GM21360 (cell line): ENCODE measurements at regions not wholly inside any gene's neighbourhood (a gene's known extent, or its start where the extent isn't known, plus 50 kb on each side); places are given as distances from the start of the nearest gene placed in this dataset.

Experiments
- ATAC-seq: cut with Tn5 transposase; IDR thresholded peaks from one replicate; pipeline ENCODE4 v1.9.1; 2021; ENCODE audit warnings: mild to moderate bottlenecking, moderate library complexity; ENCODE audit not compliant: unreplicated experiment

DNA sequence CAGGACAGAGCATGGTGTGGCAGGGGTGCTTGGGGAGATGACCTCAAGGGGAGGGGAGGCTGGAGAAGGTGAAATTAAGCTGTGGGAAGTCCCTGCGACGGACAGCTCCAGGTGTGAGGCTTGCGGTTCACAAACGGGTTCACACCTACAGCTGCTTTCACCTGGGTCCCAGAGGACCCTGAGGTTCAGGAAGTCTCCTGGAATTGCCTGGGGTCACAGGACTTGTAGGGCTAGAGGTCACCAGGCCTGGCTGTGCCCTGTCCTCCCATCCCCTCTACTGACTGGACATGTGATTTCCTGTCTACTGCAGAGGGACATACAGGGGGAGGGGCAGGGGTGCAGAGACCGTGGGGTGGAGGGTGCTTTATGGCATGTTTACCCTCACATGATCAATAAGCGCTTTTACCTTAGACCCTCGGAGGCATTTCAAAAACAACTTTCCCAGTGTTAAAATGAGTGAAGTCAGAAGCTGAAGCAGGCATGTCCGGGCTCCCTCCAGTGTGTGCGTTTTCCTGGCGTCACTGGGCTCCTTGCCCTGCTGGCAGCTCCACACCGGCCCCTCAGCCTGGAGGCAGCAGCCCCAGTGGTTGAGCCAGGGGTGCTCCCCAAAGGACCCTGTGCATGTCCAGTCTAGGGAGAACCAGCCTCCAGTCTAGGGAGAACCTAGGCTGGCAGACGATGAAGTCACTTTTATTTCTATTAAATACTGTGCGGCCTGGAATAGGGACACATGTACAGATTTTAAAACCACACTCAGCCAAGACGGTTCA is 66.6 kb upstream of the IGFBP3 start:
- no peak for ATAC-seq

DNA sequence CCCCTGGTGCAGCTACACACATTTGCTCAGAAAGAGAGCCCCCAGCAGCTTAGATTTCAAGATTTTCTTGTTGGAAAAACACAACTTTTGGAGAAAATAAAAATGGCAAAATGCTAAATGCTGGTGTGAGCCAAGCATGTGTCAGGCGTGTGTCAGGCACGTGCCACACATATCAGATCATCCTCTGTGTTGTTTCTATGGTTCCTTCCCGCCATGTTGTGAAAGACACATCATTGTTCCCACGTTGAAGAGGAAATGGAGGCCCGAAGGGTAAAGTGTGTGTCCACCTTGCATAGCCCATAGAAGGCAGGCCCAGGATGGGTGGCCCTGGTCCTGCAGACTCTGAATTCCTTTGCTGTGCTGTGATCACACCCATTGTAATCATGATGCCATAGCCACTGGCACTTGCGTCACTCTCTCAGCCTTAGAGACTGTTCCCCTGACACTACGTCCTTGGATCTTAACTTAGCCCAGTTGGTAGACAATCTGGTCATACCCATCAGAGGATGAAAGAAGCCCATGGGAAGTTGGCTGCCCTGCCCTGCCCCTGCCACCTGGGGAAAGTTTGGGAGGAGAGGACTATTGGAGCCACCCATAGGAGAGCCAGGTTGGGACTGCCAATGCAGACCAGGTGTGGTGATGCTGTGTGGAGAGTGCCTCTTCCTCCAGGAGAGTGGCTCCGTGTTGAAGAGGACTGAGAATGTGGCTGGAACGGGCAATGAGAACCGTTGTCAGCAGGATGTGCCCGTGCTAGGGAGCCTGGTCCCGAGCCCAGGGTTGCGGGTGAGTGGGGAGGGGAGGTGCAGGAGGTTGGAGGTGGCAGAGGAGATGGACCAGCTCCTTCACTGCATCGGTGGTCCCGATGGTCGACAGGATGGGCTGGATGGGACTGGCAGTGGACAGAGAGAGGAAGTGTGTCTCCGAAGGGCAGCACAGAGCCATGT is 65.6 kb upstream of the IGFBP3 start:
- ATAC-seq = no peak

DNA sequence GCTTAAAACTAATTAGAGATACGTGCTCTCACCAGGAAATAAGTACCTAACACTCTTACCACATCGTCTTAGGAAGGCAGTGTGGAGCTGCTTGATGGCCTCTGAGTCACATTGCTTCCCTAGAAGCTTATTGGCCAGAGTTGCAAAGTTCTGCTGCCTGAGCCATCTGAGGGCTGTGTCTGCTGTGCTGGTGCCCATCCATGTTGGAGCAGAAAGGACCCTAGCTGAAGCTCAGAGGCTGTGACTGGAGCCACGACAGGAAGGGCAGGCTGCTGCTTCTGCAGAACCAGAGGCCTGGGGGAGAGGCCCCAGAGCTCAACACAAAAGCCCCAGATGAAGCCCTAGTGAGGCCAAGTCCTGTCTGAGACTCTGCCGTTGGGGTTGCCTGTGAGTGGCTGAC is 64.8 kb upstream of the IGFBP3 start:
- no peak for ATAC-seq

DNA sequence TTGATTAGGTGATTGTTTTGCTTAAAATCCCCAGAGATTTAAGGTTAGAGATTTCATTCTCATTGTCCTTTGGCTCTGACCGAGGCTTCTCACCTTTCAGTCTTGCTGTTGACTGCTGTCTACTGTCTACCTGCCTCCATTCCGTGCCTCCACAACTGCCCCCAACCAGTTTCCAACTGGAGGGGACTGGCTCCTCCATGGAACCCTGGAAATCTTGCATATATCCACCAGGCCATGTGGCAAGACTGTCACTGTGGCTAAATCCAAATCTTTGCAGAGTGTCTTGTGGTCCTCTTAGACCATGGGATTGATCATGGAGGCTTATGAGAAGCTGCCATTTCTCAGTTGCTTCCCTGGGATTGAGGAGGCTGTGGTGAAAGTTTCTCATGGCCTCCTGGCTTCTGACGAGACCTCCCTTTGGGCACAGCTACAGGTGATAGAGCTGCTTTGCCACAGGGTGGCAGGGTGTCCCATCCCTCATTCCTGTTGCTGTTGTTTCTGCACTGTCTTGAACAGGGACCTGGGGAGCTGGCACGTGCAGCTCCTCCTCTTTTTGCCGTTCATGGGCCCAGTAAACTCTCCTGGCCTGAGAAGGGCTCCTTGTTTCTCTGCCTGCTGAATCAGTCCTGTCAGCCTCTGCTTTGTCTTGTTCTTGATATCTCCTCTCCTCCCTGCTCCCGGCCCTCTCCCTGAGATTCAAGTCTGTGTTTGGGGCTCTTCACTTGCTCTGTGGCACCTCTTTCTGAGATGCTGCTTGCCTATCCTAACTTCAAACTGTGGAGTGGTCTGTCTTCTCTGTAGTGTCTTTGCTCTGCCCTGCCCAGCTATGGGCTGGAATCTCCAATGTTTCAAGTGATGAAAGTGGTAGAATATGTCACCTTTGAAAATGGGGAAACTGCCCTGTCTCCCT is 63.6 kb upstream of the IGFBP3 start:
- no peak for ATAC-seq

DNA sequence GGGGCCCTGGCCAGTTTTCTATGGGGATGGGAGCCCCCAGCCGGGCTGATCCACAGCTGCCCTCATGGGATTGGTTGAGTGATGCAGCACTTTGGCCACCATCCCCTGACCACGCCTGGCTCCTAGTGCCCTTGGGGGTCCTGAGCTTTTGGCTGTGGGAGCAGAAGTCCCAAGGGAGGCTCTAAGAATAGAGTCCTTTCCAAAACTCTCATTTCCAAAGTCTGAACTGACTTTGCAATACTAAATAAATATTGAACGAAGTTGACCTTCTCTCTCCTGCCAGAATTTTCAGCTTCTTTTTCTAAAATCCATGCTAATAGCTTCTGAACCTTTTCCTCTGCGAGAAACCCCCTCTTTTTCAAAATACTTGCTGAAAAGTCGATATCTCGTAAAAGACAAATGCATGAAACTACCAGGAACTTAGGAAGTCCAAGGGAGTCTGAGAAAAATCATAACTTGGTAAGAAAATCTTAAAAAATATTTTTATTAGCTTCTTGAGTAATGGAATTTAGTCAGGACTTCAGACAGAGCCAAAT is 62.7 kb upstream of the IGFBP3 start:
- ATAC-seq = no peak

DNA sequence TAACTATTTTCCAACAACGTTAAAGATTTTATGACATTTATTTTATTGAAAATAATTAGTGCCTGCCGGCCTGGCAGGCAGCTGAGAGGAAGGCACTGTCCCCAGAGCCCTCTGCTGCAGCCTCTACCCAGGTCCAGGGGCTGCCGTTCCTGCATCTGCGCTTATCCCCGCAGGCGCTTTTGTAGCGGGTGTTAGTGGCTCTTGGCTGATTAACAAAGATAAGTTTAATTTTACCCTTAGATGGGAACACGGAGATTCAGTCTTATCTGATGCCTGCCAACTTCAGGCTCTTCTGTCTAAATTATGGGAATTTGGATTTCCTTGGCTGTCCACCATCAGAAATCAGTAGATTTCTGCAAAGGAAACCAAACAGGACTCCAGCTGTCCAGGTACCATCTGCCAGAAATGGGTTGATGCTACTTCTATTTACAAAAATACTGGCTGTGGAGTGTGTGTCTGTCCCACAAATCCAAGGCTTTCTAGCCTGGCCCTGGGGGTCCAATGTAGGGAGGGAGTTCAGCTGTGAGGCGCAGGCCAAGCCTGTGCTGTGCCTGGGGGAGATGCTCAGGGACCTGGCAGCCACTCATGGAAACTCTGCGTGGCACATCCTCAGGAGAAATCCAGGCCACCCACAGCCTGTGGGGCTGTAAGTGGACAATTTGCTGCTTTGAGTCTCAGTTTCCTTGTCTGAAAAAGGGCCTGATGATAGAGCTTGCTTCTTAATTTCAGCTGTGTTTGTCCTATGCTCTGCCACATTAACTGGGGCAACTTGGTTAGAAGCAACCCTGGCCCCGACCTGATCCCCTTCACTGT is 62.0 kb upstream of the IGFBP3 start:
- ATAC-seq = no peak

DNA sequence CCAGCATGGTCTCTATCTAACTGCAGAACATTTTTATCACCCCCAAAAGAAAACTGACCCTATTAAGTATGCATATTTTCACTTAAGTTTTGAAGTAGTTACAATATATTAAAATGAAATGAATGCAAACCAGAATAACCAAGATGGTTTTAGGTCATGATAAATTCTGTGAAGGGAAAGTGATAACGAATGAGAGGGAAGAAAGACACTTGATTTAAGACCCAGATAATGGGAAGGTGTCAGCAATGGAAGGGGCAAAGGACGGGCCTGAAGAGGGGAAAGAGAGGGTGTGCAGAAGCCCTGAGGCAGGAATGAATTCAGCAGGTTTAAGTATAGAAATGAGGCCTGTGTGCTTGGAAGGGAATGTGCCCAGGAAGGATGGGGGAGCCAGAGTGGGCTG is 61.1 kb upstream of the IGFBP3 start:
- no peak for ATAC-seq

DNA sequence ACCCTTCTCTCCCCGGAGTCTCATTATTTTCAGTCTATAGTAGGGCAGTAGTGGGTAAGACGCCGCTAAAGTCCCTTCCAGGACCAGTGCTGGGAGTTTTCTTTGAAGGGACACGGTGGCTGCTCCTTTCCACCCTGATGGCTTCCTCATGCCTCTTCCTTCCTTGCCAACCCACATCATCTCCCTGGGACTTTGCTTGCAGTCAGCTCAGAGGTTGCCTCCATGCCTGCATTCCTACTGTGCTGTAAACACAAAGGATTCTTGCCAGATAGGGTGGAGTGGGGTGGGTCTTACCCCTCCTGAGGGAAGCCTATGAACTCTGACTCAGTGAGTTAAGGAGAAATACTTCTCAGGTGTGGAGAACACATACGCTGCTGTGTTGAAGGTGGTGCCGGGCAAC is 59.9 kb upstream of the IGFBP3 start:
- ATAC-seq = no peak

DNA sequence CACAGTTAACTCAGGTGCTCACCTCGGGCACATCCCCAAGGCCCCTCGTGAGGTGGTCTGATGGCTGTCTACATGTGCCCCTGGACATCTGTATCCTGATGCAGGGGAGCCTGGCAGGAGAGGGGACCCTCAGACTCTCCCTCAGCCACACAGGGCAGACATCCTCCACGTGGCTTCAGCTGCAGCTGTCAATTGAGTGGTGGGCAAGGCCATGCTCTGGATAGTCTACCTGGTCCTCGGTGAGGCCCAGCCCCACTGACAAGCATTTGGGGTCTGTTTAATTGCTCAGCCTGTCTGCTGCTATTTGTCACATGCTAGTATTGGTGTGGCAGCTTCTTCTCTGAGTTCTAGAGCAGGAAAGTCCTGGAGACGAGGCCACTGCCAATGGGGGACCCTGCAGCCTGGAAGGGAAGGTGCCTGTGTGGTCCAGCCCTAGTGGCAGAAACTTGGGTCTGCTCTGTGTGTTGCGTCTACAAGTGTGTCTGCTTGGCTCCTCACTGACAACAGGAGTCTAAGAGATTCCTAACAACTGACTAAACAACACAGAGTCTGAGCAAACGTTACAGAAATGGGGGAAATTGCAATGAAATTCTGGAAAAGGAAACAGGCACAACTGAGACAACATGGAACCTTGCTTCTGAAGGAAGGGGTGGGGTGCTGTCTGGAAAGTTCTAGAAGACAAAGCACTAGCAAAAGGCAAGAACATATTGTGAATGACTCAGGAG is 59.3 kb upstream of the IGFBP3 start:
- no peak for ATAC-seq

DNA sequence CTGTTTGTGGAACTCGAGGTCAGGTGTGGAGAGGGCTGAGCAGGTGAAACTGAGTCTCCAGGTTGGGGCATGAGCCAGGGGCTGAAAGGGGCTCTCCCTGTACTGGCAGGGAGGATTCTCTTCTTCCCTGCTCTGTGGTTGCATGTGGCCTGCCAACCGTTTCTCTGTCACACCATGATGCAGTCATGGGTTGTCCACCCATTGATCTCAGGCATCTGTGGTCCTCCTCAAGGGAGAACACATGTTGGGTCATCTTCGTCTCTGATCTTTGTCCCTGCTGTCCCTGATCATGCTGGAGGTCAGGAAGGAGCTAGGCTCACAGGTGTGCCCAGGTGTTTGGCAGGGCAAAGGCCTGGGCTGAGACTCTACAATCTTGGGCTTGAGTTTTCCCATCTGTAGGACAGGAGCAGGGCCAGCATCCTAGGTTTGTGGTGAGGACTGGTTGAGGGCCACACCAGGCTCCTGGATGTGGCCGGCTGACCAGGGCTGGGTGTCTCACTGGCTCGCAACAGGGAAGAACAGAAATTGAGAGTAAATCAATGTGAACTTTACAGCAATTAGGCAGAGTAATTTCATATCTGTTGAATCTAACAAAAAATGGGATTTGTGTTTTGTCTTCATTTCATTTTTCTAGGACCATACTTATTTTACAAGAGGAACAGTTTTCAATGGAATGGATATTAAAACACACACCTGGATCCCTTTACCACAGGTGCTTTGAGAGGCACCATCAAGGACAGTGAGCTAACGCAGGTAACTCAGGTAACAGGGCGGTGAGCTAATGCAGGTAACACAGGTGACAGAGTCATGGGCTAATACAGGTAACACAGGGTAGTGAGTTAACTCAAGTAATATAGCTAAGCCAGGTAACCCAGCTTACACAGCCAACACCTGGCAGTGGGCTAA is 58.5 kb upstream of the IGFBP3 start:
- no peak for ATAC-seq

DNA sequence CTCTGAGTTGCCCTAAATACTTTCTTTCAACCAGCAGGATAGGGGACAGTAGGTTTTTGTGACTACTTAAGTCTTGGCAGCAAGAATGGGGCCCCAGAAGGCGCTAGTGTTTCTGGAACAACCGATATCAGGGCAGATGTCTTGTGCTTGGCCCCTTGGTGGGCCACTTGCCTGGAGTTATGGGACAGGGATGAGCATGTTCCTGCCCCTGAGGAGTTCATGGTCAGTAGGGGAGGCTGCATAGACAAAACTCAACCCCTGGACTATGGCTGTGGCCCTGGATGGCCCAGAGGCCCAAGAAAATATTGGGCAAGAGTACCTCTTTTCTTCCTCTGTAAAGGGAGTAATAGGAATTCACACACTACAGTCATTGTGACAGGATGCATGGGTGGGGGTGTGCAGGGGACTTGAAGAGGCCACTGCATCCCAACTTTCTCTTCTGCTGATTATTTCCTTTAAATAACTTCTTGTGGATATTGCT is 57.7 kb upstream of the IGFBP3 start:
- no peak for ATAC-seq

DNA sequence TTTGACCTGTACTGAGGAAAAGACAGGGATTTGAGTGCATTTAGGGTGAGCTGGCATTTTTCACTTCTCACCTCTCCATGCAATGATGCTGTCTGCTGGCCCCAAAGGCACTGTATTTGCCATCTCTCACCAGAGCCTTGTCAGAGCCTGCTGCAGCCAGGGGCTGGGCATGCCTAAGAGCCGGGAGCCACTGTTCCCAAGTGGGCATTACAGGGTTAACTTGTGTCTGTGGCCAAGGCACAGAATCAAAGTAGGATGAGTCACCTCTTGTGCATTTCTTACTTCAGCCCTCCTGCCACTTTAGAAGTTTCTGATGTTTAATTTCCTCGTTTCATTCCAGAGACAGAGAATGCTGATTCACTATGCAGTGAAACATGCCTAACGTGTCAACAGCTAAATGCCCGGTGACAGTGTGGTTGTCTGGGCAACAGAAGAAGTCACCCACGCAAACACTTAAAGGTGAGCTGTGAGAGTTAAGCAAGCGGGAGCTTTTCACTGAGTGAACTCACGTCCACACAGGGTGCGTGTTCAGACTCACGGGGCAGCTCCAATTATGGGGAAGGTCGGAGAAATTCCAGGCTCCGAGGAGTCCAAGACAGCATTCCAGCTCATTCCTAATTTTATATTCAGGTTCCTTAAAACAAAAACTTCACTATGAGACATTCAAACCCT is 57.1 kb upstream of the IGFBP3 start:
- no peak for ATAC-seq

DNA sequence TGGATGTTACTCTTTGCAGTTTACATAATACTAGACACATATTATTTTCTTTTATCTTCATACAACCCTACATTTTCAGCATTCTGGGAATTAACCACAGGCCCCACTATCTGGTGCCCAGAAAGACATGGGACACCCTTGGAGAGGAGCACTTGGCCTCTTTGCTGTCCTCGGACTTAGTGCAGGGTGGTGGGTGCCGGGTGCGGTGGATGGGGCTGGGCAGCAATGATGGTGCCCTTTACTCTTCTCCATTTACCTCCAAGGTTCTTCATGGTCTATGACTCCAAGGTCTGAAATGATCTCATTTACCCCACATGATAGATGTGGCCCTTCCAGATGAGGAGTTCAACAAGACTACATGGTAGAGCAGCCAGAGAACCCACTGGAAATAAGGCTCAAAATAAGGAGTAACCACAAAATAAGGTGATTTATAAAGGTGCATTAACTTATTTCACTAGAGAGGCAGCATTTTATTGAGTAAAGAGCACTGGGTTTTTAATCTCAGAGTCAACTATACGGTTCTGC is 56.2 kb upstream of the IGFBP3 start:
- ATAC-seq = no peak

DNA sequence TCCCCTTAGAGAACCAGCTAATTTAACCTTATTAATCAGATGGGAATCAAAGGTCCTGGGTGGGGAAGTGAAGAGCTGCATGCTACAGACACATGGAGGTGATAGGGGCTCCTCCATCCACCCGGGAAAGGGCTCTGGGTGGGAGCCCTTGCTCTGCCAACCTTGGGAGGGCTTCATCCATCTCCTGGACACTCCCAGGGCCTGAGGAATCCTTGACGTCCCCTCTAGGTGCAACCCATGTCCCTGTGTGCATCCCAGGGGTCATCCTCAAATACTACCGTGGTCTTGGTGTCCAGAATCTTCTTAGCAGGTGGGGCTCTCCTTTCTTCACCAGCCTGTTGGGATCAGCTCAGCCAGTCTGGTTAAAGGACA is 55.4 kb upstream of the IGFBP3 start:
- ATAC-seq = no peak

DNA sequence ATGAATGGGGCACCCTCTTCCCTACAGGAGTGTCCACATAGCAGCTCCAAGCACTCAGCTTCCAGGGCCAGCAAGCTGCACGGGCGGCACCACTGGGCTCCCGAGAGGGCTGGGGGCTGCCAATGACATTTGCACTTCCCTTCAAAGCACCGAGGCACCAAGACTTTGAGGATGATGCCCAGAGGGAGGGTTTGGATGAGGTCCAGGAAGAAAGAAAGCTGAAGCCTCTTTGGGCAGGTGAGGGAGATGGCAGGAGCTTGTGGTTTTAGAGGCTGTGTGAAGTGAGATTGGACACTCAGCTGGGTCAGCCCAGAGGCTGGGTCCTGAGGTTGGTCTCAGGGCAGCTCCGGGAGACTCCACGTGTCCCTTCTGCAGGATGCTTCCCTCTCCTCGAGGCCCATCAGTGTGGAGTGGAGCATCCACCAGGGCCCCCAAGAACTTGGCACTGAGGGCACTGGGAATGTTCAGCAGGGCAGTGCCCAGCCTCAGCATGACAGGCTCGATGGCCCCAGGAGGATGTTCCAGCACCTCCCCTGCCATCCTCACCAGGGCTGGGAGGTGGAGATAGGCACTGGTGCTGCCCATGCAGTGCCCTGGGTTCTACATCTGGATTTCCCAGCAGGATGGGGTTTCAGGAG is 54.9 kb upstream of the IGFBP3 start:
- ATAC-seq = no peak

DNA sequence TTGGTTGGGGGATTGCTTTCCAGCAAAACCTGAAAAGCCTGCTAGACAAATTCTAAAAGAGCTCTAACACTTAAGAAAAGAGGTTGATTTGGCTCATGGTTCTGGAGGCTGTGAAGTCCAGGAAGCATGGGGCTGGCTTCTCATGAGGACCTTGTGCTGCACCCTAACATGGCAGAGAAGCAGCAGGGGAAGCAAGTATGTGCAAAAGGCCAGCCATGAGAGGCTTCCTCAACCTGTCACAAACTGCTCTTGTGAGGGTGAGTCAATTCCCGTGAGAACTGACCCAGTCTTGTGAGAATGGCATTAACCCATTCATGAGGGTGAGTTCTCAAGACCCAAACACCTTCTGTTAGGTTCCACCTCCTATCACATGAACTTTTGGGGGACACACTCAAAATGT is 54.3 kb upstream of the IGFBP3 start:
- ATAC-seq = no peak
